H1 (cell line): ENCODE measurements at regions not wholly inside any gene's neighbourhood (a gene's known extent, or its start where the extent isn't known, plus 50 kb on each side); places are given as distances from the start of the nearest gene placed in this dataset.

Source experiments
- CBX8 ChIP-seq: fragments of 300-800, 300-1000 bp; sonication (generic); IDR thresholded peaks from 2 replicates; pipeline ENCODE4 v1.7.1; 2016; ENCODE audit warnings: low read depth, low read length, borderline replicate concordance
- NRF1 ChIP-seq: IDR thresholded peaks from 2 replicates; pipeline ENCODE4 v1.6.1; 2011; ENCODE audit warnings: mild to moderate bottlenecking, low read depth, low read length, improper control_type of control experiment
- RAD21 ChIP-seq, 2 experiments: IDR thresholded peaks in 1 of 2; conservative IDR thresholded peaks in 1 of 2; 2 replicates each; pipeline ENCODE4 v1.6.1; 2011; ENCODE audit warnings: low read depth in 2 of 2, low read length in 2 of 2, improper control_type of control experiment in 1 of 2, inconsistent platforms in 1 of 2, mild to moderate bottlenecking in 1 of 2, moderate library complexity in 1 of 2
- ZNF274 ChIP-seq: IDR thresholded peaks from 2 replicates; pipeline ENCODE4 v1.7.0; 2012; ENCODE audit warnings: low read length, borderline replicate concordance; ENCODE audit errors: extremely low read depth
- TF ChIP-seq, protein P1 (sequence below): fragments of 300-600 bp; sonication (generic); IDR thresholded peaks from 2 replicates; pipeline ENCODE4 v1.7.1; 2012; ENCODE audit warnings: low read length, moderate library complexity, mild to moderate bottlenecking, inconsistent platforms; ENCODE audit not compliant: insufficient replicate concordance

DNA sequence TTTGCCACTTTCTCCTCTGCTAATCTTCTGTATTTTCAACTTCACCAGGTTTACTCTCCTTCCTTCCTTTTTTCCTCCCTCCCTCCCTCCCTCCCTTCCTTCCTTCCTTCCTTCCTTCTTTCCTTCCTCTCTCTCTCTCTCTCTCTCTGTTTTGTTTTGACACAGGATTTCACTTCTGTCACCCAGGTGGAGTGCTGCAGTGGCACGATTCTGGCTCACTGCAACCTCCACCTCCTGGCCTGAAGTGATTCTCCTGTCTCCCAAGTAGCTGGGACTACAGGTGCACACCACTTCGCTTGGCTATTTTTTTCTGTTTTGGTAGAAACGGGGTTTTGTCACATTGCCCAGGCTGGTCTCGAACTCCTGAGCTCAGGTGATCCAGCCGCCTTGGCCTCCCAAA lies 181.2 kb upstream of the BTG1 start (continued):
- TF ChIP-seq, protein P1, sequence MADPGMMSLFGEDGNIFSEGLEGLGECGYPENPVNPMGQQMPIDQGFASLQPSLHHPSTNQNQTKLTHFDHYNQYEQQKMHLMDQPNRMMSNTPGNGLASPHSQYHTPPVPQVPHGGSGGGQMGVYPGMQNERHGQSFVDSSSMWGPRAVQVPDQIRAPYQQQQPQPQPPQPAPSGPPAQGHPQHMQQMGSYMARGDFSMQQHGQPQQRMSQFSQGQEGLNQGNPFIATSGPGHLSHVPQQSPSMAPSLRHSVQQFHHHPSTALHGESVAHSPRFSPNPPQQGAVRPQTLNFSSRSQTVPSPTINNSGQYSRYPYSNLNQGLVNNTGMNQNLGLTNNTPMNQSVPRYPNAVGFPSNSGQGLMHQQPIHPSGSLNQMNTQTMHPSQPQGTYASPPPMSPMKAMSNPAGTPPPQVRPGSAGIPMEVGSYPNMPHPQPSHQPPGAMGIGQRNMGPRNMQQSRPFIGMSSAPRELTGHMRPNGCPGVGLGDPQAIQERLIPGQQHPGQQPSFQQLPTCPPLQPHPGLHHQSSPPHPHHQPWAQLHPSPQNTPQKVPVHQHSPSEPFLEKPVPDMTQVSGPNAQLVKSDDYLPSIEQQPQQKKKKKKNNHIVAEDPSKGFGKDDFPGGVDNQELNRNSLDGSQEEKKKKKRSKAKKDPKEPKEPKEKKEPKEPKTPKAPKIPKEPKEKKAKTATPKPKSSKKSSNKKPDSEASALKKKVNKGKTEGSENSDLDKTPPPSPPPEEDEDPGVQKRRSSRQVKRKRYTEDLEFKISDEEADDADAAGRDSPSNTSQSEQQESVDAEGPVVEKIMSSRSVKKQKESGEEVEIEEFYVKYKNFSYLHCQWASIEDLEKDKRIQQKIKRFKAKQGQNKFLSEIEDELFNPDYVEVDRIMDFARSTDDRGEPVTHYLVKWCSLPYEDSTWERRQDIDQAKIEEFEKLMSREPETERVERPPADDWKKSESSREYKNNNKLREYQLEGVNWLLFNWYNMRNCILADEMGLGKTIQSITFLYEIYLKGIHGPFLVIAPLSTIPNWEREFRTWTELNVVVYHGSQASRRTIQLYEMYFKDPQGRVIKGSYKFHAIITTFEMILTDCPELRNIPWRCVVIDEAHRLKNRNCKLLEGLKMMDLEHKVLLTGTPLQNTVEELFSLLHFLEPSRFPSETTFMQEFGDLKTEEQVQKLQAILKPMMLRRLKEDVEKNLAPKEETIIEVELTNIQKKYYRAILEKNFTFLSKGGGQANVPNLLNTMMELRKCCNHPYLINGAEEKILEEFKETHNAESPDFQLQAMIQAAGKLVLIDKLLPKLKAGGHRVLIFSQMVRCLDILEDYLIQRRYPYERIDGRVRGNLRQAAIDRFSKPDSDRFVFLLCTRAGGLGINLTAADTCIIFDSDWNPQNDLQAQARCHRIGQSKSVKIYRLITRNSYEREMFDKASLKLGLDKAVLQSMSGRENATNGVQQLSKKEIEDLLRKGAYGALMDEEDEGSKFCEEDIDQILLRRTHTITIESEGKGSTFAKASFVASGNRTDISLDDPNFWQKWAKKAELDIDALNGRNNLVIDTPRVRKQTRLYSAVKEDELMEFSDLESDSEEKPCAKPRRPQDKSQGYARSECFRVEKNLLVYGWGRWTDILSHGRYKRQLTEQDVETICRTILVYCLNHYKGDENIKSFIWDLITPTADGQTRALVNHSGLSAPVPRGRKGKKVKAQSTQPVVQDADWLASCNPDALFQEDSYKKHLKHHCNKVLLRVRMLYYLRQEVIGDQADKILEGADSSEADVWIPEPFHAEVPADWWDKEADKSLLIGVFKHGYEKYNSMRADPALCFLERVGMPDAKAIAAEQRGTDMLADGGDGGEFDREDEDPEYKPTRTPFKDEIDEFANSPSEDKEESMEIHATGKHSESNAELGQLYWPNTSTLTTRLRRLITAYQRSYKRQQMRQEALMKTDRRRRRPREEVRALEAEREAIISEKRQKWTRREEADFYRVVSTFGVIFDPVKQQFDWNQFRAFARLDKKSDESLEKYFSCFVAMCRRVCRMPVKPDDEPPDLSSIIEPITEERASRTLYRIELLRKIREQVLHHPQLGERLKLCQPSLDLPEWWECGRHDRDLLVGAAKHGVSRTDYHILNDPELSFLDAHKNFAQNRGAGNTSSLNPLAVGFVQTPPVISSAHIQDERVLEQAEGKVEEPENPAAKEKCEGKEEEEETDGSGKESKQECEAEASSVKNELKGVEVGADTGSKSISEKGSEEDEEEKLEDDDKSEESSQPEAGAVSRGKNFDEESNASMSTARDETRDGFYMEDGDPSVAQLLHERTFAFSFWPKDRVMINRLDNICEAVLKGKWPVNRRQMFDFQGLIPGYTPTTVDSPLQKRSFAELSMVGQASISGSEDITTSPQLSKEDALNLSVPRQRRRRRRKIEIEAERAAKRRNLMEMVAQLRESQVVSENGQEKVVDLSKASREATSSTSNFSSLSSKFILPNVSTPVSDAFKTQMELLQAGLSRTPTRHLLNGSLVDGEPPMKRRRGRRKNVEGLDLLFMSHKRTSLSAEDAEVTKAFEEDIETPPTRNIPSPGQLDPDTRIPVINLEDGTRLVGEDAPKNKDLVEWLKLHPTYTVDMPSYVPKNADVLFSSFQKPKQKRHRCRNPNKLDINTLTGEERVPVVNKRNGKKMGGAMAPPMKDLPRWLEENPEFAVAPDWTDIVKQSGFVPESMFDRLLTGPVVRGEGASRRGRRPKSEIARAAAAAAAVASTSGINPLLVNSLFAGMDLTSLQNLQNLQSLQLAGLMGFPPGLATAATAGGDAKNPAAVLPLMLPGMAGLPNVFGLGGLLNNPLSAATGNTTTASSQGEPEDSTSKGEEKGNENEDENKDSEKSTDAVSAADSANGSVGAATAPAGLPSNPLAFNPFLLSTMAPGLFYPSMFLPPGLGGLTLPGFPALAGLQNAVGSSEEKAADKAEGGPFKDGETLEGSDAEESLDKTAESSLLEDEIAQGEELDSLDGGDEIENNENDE = no peak
- TF ChIP-seq NRF1 = no peak
- no peak for TF ChIP-seq RAD21 (IDR thresholded peaks at IDR 0.05 in 1 of 2, conservative IDR thresholded peaks at IDR 0.05 in 1 of 2; ENCODE audit: low read depth in 2 of 2, low read length in 2 of 2)
- no peak for TF ChIP-seq ZNF274
- no peak for TF ChIP-seq CBX8
